HG02588 (cell line): ENCODE measurements at regions not wholly inside any gene's neighbourhood (a gene's known extent, or its start where the extent isn't known, plus 50 kb on each side); places are given as distances from the start of the nearest gene placed in this dataset.

Source experiments
- ATAC-seq: cut with Tn5 transposase; IDR thresholded peaks from one replicate; pipeline ENCODE4 v1.9.1; 2021; ENCODE audit warnings: mild to moderate bottlenecking, moderate library complexity; ENCODE audit not compliant: unreplicated experiment

DNA sequence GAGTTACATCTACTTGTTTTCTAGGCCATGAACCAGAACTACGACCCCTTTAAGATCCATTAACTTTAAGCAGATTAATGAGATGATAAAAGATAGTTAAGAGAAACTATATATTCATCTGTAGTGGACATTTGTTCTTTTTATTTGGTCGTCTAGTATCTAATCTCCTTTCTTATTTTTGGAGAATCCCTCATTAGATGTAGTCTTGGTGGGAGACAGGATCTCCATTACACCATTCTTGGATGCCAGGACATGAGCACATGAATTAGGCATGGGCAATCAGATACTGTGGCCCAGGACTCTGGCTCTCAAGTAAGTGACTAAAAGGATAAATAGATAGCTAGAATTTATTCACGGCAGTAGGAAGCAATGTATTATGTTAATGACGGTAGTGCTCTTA is 245.0 kb downstream of the ATP23 start:
- ATAC-seq = no peak

DNA sequence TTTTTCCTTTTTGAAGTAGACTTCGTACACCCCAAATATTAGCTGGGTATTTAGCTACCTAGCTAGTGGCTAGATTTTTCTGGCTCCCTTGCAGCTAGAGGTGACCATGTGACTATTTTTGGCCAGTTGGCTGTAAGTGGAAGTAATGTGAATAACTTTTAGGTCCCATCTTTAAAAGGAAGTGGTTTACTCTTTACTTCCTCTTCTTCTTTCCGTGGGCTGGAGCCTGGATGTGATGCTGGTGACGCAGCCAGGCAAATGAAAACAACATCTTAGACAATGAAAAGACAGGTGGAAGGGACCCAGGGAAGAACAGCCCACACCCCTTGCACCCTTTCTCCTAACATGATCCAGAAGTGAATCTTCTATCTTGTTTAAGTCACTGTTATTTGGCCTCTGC is 245.5 kb downstream of the ATP23 start:
- ATAC-seq = no peak

DNA sequence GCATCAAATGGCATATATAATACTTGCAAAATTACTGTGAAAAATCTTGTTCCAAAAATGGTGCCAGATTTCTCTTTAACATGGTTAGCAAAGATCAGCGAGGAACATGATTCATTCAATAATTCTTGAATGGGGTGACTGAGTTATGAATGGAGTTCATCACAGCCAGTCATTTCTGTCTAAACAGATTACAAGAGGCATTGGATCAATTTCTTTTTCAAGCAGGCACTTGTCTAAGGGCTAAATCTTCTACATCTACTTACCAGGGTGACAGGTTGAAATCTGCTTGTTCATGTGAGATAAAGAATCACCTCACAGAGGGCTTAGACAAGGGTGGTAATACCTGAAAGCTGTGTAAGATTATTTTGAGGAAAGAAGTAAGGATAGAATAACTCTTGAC is 247.7 kb downstream of the ATP23 start:
- no peak for ATAC-seq

DNA sequence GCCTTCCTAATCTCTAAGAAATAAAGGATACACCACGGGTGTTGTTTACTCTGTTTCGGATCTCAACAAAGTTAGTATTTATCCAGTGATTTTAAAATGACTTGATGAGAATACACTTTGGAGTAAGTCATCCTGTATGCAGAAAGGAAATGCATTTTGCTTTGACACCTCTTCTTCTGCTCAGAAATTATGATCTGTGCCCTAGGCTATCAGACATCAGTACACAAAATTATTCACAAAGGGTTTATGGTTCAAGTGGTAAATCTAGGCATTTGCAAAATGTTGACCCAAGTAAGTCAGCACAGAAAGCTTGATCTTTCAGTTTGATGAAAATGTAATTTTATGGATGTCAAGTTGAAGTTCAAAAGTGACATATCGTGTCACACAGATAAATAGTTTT is 248.5 kb downstream of the ATP23 start:
- no peak for ATAC-seq

DNA sequence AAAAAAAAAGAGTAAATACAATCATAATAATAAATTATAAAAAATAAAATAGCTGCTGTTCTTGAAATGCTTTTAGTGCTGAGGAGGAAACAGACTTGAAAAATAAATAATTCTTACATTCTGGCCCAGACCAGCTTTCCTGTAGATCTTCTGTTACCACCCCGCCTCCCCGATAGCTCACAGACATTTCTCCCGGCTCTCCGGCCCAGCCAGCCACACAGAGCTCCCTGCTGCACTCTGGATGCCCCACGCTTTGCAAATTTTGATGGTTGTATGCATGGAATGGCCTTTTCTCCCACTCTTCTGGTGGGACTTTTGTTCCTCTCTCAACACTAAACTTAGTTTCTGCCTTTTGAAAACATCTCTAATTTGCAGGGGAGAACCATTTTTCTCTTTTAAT is 249.3 kb downstream of the ATP23 start:
- ATAC-seq = no peak

DNA sequence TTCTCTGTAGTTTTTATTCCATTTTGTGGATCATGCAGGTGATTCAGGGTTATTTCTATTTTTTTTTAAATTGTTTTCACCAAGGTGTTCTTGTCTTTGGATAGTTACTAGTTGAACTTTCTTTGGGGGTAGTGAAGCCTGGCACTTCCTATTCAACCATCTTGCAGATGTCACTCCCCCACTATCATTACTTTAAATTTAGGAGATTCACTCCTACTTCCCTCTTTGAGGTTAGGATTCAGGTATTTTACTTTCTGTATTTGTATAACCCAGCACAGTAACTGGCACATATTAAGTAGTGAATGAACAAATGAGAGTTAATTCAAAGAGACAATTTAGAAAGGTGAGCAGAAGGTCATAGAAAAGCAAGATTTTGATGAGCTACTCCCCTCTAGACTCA is 255.6 kb downstream of the ATP23 start:
- no peak for ATAC-seq

DNA sequence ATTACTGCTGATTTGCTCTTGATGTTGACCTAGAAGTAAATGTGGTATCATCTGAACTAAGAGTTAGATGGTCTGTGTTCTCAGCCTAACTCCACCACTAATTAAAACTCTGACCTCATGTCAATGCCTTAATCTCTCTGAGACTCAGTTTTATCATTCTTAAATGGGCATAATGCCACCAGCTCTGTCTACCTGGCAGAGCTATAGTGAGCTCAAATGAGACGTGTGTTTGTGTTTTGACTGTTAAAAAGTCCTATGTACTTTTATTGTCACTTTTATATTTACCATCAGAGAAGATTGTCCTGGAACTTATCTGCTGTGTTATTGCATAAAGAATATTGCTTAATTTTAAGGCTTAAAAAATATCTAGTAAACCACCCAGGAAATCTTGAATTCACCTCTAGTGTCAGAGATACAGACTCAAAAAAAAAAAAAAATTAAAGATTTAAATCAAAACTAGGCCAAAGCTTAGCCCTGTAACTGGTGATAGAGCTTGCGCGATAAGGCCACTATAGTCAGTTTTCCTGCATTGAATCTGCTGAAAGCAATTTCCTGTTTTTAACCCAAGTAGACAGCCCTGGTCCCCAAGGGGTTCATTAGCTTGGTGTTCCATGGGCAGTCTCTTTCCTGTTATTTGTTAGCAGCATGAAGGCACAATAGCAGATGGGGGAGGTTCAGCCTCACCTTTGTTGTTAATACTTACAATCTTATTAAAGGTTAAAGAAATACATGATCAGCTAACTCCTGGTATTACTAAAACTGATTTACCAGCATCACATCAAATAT is 261.8 kb downstream of the ATP23 start:
- no peak for ATAC-seq

DNA sequence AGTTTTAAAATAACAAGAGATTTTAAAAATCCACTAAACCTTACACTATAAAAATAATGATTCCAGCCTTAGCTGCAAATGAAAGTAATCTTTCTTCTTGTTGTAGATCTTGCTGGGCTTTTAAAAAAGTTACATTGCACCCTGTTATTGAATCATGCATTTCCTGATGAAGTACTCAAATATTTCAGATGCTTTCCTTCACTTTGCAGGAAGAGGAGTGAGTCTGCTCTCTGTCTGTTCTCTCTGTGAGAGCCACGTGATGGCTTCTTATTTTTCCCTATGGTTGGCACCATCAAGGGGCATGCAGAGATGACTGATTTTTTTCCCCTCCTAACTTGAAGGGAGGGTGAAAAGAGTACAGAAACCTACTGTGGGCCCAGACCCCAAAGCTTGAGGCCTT is 262.7 kb downstream of the ATP23 start:
- ATAC-seq = no peak

DNA sequence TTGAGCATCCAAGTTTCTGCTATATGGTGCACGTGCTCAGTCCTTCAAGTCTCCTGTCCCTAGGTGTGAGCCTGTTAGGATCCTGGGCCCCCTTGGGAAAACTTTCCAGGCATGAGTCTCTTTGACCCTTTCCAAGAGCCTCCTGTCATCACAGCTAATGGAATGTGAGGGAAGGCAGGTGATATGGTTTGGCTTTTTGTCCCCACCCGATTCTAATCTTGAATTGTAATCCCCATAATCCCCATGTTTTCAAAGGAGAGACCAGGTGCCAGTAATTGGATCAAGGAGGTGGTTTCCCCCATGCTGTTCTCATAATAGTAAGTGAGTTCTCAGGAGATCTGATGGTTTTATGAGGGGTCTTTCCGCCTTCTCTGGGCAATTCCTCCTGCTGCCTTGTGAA is 265.5 kb downstream of the ATP23 start:
- ATAC-seq = no peak

DNA sequence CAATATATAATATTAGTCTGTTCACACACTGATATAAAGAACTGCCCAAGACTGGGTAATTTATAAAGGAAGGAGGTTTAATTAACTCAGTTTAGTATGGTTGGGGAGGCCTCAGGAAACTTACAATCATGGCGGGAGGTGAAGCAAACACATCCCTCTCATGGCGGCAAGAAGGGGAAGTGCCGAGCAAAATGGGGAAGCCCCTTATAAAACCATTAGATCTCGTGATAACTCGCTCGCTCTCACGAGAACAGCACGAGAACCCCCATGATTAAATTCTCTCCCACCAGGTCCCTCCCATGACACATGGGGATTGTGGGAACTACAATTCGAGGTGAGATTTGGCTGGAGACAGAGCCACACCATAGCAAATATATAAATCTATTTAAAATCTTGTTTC is 269.8 kb downstream of the ATP23 start:
- no peak for ATAC-seq

DNA sequence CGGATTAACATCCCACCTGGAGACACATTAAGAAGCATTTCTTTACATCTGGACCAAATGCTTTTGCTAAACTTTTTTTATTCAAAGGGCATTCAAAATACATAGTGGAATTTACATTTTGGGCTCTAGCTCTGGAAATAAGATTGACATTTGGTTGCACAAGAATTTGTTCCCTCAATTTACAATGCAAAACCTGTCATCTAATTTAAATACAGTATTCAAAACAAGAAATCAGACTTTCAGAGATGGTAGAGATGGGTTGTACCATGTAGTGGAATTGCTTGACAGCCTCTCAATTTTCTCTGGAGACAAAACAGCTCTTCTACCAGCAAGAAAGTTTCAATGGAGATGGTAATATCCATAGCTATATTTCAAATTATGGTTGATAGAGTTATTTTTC is 275.8 kb downstream of the ATP23 start:
- no peak for ATAC-seq

DNA sequence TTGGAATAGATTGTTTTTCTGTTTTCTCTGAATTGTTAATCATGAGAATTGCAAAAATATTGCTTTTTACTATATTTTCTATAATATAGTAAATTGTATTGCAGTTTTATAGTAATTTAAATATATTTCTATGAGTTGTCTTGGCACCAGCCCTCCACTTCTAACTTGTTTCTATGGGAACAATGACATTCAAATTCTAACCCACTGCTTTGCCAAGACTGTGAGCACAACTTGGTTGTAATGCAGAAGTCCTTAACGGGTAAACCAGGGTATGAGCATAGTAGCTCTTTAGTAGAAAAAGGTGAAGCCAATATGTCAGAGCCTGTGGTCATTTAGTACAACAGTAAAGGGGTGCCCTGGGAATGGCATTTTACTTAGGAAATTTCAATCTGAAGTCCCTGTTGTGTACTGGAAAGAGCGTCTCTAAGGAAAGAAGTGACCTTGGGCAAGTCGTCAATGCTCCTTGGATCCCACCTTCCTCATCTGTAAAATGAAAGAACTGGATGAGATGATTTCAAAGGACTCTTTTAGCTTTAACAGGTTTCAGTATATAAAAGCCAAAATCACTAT is 283.3 kb downstream of the ATP23 start:
- ATAC-seq = no peak

DNA sequence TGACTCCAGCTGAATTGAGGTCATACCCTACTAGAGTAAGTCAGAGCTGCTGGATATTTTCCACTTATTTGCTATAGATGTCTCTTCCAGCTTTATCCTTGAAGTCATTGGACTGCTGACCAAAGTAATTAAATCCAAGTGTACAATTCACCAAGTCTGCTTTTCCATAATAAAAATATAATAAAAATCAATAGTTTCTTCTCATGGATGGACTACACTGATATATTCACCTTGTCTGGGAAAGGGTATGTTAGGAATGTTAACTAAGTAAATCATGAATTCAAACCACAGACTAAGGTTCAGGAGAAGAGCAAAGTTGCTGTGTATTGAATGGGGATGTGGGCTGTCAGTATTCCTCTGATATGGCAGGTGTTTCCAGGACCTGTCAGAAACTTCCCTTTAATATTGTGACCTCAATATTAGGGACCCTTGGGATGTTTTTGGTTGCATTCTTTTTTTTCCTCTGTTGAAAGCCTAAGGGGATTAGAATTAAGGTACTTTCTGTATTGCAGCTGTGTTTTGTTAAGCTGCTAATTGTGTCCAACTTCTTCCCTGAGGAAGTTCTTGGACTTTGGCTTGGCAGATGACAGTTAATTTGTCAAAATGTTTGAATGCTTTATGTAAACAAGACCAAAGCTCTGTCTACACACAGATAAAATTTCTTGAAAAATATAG is 284.0 kb downstream of the ATP23 start:
- ATAC-seq = no peak

DNA sequence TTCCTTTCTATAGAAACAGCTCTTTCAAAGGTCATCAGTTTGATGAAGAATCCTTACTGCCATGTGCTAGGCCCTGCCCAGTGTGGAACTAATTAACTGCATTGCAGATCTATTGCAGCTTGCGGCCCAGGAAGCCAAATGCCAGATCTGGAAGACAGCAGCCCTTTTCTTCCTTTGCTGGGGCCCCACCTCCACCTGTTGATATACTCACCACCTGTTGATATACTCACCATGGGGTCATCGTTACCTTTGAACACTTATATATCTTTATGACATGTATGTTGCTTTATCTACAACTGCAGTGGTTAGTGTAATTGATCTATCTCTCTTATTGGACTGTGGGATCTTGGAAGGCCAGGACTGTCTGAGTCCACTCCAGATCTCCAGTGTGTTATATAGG is 292.5 kb downstream of the ATP23 start:
- no peak for ATAC-seq

DNA sequence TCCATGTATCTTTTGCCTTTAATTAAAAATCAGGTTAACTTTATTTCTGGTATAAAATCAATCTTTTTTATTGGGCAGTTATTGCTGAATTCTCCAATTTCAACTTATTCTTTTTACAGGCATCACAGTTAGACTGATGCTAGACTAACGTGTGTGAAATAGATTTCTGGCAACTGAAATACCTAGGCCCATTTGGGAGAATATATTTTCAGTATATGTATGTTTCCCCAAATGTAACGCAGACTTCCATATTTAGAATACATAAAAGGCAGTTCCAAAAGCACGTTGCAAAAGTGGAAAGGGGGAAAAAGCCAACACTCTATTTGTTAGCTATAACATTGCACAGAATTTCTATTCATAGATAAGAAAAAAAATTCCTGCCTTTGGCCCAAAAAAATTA is 297.0 kb downstream of the ATP23 start:
- ATAC-seq = no peak

DNA sequence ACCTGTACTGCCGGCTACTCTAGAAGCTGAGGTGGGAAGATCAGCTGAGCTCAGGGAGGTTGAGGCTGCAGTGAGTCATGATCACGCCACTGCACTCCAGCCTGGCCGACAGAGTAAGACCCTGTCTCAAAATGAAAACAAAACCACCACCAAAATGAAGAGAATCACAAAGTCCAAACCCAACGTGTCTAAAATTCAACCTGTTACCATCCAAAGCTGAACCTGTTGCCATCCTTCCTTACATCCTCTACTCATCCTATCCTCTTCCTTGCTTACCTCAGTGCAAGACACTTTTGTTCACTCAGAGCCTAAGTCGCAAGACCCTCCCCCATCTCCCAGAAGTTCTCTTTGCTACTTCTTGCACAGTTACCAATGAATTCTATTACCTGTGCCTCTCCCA is 299.7 kb downstream of the ATP23 start:
- no peak for ATAC-seq

DNA sequence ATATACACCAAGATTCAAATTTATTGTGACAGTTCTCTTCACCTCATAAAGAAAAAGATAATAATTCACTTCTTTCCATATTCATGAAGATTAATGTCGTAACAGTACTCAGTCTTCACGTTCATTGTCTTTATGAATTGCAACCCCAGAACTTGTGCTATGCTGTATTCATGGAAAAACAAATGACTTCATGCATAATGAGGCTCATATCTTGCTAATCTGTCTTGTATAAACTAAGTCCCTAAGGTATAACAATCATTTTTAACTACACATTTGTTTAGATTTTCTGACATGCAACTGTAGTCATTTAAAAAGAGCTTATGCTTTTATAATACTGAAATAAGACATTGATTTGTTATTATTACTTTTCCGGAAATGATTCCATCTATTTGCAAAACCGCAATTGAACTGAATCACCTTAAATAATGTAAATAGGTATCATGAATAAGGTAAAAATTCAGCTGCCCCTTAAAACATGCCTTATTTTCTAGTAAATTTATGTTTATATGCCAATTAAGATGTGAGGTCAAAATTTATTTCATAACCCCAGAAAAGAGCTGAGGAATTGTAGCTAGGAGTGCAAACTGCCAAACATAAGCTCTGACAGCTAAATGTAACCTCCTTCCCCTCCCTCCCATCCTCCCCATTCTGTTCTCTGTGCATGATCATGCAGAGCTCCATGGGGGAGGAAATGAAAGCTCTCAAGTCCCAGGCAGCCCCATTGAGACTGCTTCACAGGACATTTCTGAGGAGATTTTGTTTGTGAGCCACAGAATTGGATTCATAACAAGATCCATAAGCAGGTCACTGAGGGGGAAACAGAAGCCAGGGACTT is 301.6 kb downstream of the ATP23 start:
- ATAC-seq = no peak

DNA sequence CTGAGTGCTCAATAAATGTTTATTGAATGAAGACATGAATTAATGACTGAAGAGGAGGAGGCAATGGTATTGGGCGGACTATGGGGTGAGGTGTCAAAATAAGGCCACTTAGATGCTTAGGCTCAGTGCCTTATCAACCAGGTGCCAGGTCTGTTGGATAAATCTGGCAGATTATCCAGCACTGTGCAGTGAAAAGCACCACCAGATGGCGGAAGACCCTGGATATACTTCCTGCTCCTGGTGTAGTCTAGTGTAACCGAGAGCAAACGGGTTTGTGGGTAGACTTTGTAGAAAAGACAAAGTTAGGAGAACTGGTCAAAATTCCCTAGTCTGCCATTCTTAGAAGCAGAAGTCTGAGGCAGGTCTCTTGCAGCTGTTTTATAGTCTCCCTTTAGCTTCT is 306.3 kb downstream of the ATP23 start:
- ATAC-seq = no peak

DNA sequence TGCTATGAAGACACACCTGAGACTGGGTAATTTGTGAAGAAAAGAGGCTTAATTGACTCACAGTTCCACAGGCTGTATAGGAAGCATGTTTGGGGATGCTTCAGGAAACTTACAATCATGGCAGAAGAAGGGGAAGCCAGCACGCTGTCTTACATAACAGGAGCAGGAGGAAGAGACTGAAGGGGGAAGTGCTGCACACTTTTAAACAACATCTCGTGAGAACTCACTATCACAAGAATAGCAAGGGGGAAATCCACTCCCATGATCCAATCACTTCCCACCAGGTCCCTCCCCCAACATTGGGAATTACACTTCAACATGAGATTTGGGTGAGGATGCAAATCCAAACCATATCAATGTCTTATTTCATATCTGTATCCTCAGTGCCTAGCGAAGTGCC is 307.2 kb downstream of the ATP23 start:
- no peak for ATAC-seq

DNA sequence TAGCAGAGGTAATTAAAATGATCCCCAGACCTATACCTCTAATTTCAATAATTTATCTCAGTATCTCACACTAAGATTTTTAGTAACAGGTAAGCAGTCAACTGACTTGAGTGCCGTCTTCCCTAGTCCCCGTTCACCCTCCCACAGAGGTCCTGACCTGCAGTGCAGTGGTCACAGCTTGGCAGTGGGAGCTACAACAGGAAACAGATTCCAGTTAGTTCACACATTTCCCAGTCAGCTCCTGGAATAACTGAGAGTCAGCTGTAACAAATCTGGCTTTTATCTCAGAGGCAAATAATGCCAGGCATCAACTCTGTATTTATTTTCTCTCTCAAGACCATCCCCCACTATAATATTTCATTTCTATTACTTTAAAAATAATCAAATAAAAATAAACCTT is 308.2 kb downstream of the ATP23 start:
- ATAC-seq = no peak

DNA sequence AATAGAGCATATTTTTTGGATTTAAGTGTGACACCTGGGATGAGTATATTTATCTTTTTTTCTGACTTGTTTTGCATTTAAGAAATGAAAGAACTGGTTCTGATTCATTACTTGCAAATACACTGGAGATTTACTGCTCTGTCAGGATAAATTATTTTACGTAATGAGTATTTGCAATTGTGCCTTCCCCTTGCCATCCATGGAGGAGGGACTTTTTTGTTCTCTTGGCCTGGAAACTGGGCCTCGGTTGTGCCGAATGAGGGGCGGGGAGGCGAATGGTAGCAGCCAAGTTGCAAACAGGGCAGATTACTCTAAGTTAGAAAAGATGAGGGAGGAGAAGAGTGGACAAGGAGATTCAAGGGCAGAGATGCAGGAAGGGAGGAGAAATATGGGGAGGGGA is 308.7 kb downstream of the ATP23 start:
- ATAC-seq = no peak

DNA sequence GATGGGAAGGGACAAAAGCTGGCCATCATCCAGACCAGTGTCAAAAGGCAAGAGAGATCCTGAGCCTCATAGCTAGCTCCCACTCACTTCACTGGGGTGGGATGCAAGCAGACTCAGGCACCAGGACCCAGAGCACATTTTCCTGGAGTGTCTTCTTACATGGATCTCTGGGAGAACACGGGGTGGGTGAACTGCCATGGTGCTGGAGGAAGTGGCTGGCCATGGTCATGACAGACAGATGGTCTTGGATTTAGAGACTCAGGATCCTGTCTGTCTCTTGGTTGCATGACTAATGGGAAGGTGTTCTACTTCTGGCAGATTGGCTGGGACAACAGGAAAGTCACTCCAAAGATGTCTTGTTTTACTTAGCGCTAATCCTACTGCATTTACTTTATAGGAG is 311.5 kb downstream of the ATP23 start:
- no peak for ATAC-seq
